ENCODE measurements at regions not wholly inside any gene's neighbourhood (a gene's known extent, or its start where the extent isn't known, plus 50 kb on each side); places are given as distances from the start of the nearest gene placed in this dataset.

GRCh38 chrX:109857584-109858228 lies 124.6 kb upstream of the ACSL4 start:
- TF ChIP-seq CTCF (IDR thresholded peaks at IDR 0.05; ENCODE audit: poor library complexity): no peak
- no peak for TF ChIP-seq EZH2phosphoT487 (IDR thresholded peaks at IDR 0.05; ENCODE audit: low read depth, severe bottlenecking, unreplicated experiment)
- no peak for TF ChIP-seq EZH2 (IDR thresholded peaks at IDR 0.05; ENCODE audit: borderline replicate concordance)
